K562 (cell line): ENCODE measurements at regions not wholly inside any gene's neighbourhood (a gene's known extent, or its start where the extent isn't known, plus 50 kb on each side); places are given as distances from the start of the nearest gene placed in this dataset.

Source experiments
- ARID3A ChIP-seq: IDR thresholded peaks from 2 replicates; pipeline ENCODE4 v1.6.1; 2012; ENCODE audit warnings: low read depth, low read length, improper control_type of control experiment, borderline replicate concordance
- CBFA2T2 ChIP-seq: fragments of 450-650 bp; conservative IDR thresholded peaks from 2 replicates; pipeline ENCODE4 v1.6.1; 2017; ENCODE audit warnings: mild to moderate bottlenecking
- CBFA2T3 ChIP-seq: fragments of 450-650 bp; IDR thresholded peaks from 2 replicates; pipeline ENCODE4 v1.6.1; 2017
- EHMT2 ChIP-seq: fragments of 450-650 bp; IDR thresholded peaks from 2 replicates; pipeline ENCODE4 v1.6.1; 2018; ENCODE audit warnings: antibody characterized with exemption
- EP400 ChIP-seq: fragments of 450-650 bp; IDR thresholded peaks from 2 replicates; pipeline ENCODE4 v1.6.1; 2017; ENCODE audit warnings: antibody characterized with exemption, mild to moderate bottlenecking, moderate library complexity
- ESRRB ChIP-seq: fragments of 250-450 bp; sonication (Bioruptor Pico); IDR thresholded peaks from 2 replicates; pipeline ENCODE4 v1.5.0; 2020; ENCODE audit warnings: mild to moderate bottlenecking, moderate library complexity, borderline replicate concordance
- FOSL1 ChIP-seq: fragments of 200-800 bp; sonication (Bioruptor generic); conservative IDR thresholded peaks from 2 replicates; pipeline ENCODE4 v1.6.1; 2016; ENCODE audit warnings: missing genetic modification characterization, missing compliant biosample characterization
- GATAD2B ChIP-seq: fragments of 450-650 bp; IDR thresholded peaks from 2 replicates; pipeline ENCODE4 v1.6.1; 2017; ENCODE audit warnings: mild to moderate bottlenecking, borderline replicate concordance
- GMEB1 ChIP-seq: fragments of 250-450 bp; sonication (Bioruptor Pico); IDR thresholded peaks from 2 replicates; pipeline ENCODE4 v1.4.0; 2020; ENCODE audit warnings: mild to moderate bottlenecking
- HDAC1 ChIP-seq, 2 experiments: fragments of 450-650 bp; IDR thresholded peaks; 2 replicates each; pipeline ENCODE4 v1.6.1; 2016 to 2017; ENCODE audit warnings: inconsistent platforms in 1 of 2, mild to moderate bottlenecking in 1 of 2, moderate library complexity in 1 of 2
- HDAC3 ChIP-seq: fragments of 450-650 bp; IDR thresholded peaks from 2 replicates; pipeline ENCODE4 v1.6.1; 2018; ENCODE audit warnings: borderline replicate concordance, mild to moderate bottlenecking, moderate library complexity; ENCODE audit not compliant: partially characterized antibody
- HDGF ChIP-seq: fragments of 450-650 bp; IDR thresholded peaks from 2 replicates; pipeline ENCODE4 v1.6.1; 2016
- LEF1 ChIP-seq: fragments of 450-650 bp; IDR thresholded peaks from 2 replicates; pipeline ENCODE4 v1.6.1; 2016; ENCODE audit warnings: mild to moderate bottlenecking
- MCM7 ChIP-seq, 2 experiments: fragments of 450-650 bp; IDR thresholded peaks; 2 replicates each; pipeline ENCODE4 v1.6.1; 2016 to 2018
- MTA2 ChIP-seq: fragments of 450-650 bp; IDR thresholded peaks from 2 replicates; pipeline ENCODE4 v1.6.1; 2016; ENCODE audit warnings: low read depth
- MYNN ChIP-seq, 2 experiments: sonication (generic); formaldehyde crosslinking in 1 of 2; IDR thresholded peaks; 2 replicates each; pipeline versions ENCODE4 v1.5.0 to v1.6.1; 2016 to 2020; ENCODE audit warnings: antibody characterized with exemption in 1 of 2, missing genetic modification reagents in 1 of 2
- NFIC ChIP-seq: fragments of 450-650 bp; IDR thresholded peaks from 2 replicates; pipeline ENCODE4 v1.6.1; 2017; ENCODE audit warnings: mild to moderate bottlenecking, inconsistent platforms
- PTBP1 ChIP-seq: fragments of 200-400 bp; formaldehyde crosslinking; IDR thresholded peaks from 2 replicates; pipeline ENCODE4 v1.6.1; 2017; ENCODE audit warnings: low read depth, low read length
- RAD51 ChIP-seq: fragments of 450-650 bp; IDR thresholded peaks from 2 replicates; pipeline ENCODE4 v1.7.1; 2016; ENCODE audit warnings: low read depth, mild to moderate bottlenecking, borderline replicate concordance
- RUNX1 ChIP-seq: sonication (generic); IDR thresholded peaks from 2 replicates; pipeline ENCODE4 v1.6.1; 2016; ENCODE audit warnings: antibody characterized with exemption, low read depth
- SETDB1 ChIP-seq: IDR thresholded peaks from one replicate; pipeline ENCODE4 v1.6.1; 2012; ENCODE audit warnings: low read length, control low read depth, inconsistent platforms
- SOX6 ChIP-seq: fragments of 450-650 bp; IDR thresholded peaks from 2 replicates; pipeline ENCODE4 v1.6.1; 2014; ENCODE audit warnings: mild to moderate bottlenecking
- TCF3 ChIP-seq: sonication (generic); formaldehyde crosslinking; IDR thresholded peaks from 2 replicates; pipeline ENCODE4 v1.4.0; 2020; ENCODE audit warnings: mild to moderate bottlenecking, missing genetic modification reagents
- ZFX ChIP-seq: sonication (generic); formaldehyde crosslinking; IDR thresholded peaks from 2 replicates; pipeline ENCODE4 v1.8.0; 2022; ENCODE audit warnings: mild to moderate bottlenecking, missing genetic modification reagents, moderate library complexity
- ZZZ3 ChIP-seq: fragments of 450-650 bp; IDR thresholded peaks from 2 replicates; pipeline ENCODE4 v1.6.1; 2016; ENCODE audit warnings: antibody characterized with exemption, mild to moderate bottlenecking, moderate library complexity
- TF ChIP-seq, protein P1 (sequence below): fragments of 450-650 bp; IDR thresholded peaks from 2 replicates; pipeline ENCODE4 v1.6.1; 2016
- TF ChIP-seq, protein P2 (sequence below): fragments of 450-650 bp; formaldehyde crosslinking; IDR thresholded peaks from 2 replicates; pipeline ENCODE4 v1.4.0; 2020; ENCODE audit warnings: mild to moderate bottlenecking, mixed read lengths

DNA sequence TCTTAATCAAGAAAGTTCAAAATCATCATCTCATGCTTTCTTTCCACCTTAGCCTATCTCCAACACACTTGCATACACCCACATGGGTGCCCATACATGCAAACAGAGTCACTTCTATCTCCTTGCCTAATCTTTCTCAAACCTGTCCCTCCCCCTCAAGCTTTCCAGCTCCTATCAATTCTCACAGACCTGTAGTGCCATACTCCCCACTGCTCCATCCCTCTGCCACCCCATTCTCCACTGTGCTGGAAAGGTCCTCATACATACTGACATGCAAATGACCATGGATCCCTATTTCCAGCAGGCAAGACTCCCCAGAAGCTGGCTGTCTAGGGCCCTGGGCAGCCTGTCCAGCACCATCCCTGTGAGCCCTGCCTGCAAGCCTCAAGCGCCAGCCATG is 320.4 kb upstream of the CCL2 start (continued):
- no peak for TF ChIP-seq RAD51
- TF ChIP-seq SOX6, result 0 out of 2 replicates have a peak, but pooled peaks have one; percentile 11
- no peak for TF ChIP-seq EP400
- TF ChIP-seq NFIC, result 0 out of 2 replicates have a peak, but pooled peaks have one; percentile 14
- peak; percentile 12; the same call in 1 of the 2 replicates for TF ChIP-seq TCF3
- 0 out of 4 replicates have a peak, but pooled peaks of 1 of the 2 experiments have one; percentile 33 for TF ChIP-seq HDAC1 (IDR thresholded peaks at IDR 0.05)
- no peak for TF ChIP-seq ZFX (CRISPR knock-in tag)
- TF ChIP-seq SETDB1, result no peak
- no peak for TF ChIP-seq ARID3A
- TF ChIP-seq CBFA2T3, result peak; percentile 68
- TF ChIP-seq MTA2, result 0 out of 2 replicates have a peak, but pooled peaks have one; percentile 28
- TF ChIP-seq CBFA2T2, result peak; percentile 52; the same call in 1 of the 2 replicates
- 0 out of 2 replicates have a peak, but pooled peaks have one; percentile 73 for TF ChIP-seq HDGF
- no peak for TF ChIP-seq RUNX1
- TF ChIP-seq HDAC3, result no peak
- TF ChIP-seq GMEB1 (CRISPR knock-in tag), result no peak
- no peak for TF ChIP-seq PTBP1
- no peak for TF ChIP-seq EHMT2
- TF ChIP-seq MYNN (IDR thresholded peaks at IDR 0.05), result no peak
- no peak for TF ChIP-seq MYNN (CRISPR knock-in tag; IDR thresholded peaks at IDR 0.05)
- no peak for TF ChIP-seq MCM7 (IDR thresholded peaks at IDR 0.05)
- no peak for TF ChIP-seq ESRRB (CRISPR knock-in tag)
- TF ChIP-seq, protein P1, sequence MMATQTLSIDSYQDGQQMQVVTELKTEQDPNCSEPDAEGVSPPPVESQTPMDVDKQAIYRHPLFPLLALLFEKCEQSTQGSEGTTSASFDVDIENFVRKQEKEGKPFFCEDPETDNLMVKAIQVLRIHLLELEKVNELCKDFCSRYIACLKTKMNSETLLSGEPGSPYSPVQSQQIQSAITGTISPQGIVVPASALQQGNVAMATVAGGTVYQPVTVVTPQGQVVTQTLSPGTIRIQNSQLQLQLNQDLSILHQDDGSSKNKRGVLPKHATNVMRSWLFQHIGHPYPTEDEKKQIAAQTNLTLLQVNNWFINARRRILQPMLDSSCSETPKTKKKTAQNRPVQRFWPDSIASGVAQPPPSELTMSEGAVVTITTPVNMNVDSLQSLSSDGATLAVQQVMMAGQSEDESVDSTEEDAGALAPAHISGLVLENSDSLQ, result no peak
- no peak for TF ChIP-seq GATAD2B
- no peak for TF ChIP-seq ZZZ3
- TF ChIP-seq LEF1, result no peak
- no peak for TF ChIP-seq FOSL1 (tag)
- TF ChIP-seq, protein P2, sequence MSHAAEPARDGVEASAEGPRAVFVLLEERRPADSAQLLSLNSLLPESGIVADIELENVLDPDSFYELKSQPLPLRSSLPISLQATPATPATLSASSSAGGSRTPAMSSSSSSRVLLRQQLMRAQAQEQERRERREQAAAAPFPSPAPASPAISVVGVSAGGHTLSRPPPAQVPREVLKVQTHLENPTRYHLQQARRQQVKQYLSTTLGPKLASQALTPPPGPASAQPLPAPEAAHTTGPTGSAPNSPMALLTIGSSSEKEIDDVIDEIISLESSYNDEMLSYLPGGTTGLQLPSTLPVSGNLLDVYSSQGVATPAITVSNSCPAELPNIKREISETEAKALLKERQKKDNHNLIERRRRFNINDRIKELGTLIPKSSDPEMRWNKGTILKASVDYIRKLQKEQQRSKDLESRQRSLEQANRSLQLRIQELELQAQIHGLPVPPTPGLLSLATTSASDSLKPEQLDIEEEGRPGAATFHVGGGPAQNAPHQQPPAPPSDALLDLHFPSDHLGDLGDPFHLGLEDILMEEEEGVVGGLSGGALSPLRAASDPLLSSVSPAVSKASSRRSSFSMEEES (CRISPR knock-in tag), result no peak
